ENCODE measurements at regions not wholly inside any gene's neighbourhood (a gene's known extent, or its start where the extent isn't known, plus 50 kb on each side); places are given as distances from the start of the nearest gene placed in this dataset.

DNA sequence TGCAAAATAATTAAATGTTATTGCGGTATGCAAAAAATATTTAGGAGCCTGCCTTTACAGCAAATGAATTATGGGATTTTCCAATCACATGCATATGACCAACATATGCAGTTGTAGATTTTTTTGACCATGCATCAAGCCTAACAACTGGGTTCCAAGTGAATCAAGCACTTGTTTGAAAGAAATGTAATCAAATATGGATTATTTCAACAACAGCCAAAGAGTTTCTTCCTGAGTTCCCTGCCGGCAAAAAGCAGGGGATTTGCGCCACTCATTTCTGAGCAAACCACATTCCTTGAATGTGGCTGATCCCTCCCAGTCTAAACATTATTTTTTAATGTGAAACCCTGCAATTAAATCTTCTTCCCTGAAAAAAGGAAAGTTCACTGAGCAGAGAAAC lies 100.1 kb upstream of the ADTRP start:
- H3K36me3 ChIP-seq, result no peaks in the 10 kb centered on the region
- no peak for DNase-seq
- no peaks in the 10 kb centered on the region for H3K9me3 ChIP-seq
- no peak overlapping the region for H3K27ac ChIP-seq
- TF ChIP-seq, protein P1, sequence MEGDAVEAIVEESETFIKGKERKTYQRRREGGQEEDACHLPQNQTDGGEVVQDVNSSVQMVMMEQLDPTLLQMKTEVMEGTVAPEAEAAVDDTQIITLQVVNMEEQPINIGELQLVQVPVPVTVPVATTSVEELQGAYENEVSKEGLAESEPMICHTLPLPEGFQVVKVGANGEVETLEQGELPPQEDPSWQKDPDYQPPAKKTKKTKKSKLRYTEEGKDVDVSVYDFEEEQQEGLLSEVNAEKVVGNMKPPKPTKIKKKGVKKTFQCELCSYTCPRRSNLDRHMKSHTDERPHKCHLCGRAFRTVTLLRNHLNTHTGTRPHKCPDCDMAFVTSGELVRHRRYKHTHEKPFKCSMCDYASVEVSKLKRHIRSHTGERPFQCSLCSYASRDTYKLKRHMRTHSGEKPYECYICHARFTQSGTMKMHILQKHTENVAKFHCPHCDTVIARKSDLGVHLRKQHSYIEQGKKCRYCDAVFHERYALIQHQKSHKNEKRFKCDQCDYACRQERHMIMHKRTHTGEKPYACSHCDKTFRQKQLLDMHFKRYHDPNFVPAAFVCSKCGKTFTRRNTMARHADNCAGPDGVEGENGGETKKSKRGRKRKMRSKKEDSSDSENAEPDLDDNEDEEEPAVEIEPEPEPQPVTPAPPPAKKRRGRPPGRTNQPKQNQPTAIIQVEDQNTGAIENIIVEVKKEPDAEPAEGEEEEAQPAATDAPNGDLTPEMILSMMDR (IDR thresholded peaks at IDR 0.05), result no peak
- TF ChIP-seq POLR2A (IDR thresholded peaks at IDR 0.05), result no peak
- H3K4me1 ChIP-seq, result no peaks in the 10 kb centered on the region
- no peak overlapping the region for H3K4me3 ChIP-seq
- intact Hi-C loops (cut with DNase I; ENCODE audit: low total_unique reads), result no loop called here
- H3K27me3 ChIP-seq, result no peaks in the 10 kb centered on the region

DNA sequence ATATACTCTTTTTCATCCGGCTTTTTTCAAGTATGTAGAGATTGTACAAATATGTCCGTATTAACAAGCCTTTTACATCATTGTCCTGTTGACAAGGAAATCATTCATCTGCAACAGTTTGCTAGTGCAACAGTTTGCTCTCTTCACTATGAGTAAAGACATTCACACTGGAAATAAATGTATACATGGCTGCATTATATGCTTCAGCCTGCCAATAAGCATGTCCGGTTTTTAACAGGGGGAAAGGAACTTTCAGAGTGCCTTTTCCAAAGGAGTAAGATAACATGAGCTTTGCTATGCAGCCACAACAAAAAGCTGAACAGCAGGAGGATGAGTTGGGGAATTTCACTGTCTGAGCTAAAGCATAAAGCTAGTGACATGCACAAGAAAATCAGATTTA lies 99.4 kb upstream of the ADTRP start:
- no peak for DNase-seq
- intact Hi-C loops (cut with DNase I; ENCODE audit: low total_unique reads), result no loop called here
- H3K4me3 ChIP-seq, result no peak overlapping the region
- H3K36me3 ChIP-seq, result no peaks in the 10 kb centered on the region
- no peak overlapping the region for H3K27ac ChIP-seq
- H3K4me1 ChIP-seq, result no peaks in the 10 kb centered on the region
- H3K9me3 ChIP-seq, result no peaks in the 10 kb centered on the region
- TF ChIP-seq POLR2A (IDR thresholded peaks at IDR 0.05), result no peak
- TF ChIP-seq, protein P1 (IDR thresholded peaks at IDR 0.05), result no peak
- peaks cover 0 to under 1% of the 10 kb centered on the region in 2 donors for H3K27me3 ChIP-seq

DNA sequence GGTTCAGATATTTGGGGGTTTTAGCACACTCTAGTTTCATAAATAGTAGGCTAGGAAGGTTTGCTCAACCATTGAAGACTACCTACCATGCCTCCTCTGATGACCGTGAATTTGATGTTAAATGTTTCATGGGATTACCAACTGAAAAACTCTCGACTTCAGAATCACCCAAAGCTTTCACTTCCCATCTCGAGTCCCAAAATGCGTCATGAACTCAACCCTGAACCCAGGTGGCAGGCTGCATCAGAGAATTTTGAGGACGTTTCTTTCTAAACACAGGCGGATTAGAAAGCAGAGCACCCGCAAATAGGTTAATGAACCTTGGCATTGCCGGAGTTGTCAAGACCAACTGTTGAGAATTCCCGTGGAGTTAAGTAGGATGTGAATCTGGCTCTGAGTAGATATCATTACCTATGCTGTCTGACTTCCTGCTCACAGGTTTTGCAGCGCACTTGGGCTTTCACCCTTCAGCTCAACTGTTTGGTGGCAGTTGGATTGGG lies 98.4 kb upstream of the ADTRP start:
- H3K27me3 ChIP-seq, result peaks cover 0 to 6% of the 10 kb centered on the region in 2 donors
- TF ChIP-seq, protein P1 (IDR thresholded peaks at IDR 0.05), result no peak
- TF ChIP-seq POLR2A (IDR thresholded peaks at IDR 0.05), result no peak
- H3K36me3 ChIP-seq, result no peaks in the 10 kb centered on the region
- H3K9me3 ChIP-seq, result no peaks in the 10 kb centered on the region
- intact Hi-C loops (cut with DNase I; ENCODE audit: low total_unique reads), result no loop called here
- no peak overlapping the region for H3K27ac ChIP-seq
- H3K4me3 ChIP-seq, result no peak overlapping the region
- H3K4me1 ChIP-seq, result no peaks in the 10 kb centered on the region
- DNase-seq, result no peak

DNA sequence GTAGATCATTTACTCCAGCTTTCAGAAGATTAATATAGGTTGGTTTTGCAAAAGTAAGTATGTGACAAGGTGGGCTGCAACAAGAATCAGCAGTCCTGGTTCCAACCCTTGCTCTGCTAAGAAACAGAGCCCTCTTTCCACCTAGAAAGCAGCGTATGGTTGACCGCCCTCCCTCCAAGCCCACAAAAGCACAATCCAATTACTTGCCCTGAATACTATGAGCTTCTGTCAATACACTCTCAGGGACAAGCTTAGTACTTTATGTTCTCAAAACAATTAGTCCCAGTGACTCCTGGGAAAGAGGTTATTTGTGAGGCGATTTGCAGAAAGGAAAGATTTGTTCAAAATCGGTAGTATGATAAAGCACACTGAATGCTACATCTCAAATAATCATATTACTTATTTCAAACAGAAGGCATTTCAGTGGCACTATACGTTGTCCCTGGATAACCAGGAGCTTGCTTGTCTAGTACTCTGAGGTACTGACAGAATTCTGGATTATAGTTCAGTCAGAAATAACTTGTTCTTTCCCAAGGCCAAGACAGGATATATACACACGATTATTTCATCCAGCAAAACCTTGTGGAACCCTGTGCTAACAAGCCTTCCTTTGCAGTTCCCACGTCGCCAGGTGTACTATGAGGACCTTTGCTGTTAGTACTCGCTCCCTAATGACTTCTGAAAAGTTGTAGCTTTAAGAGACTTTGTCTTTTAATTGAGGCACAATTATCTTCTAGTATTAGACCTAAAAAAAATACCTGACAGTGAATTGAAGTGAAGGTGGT lies 96.9 kb upstream of the ADTRP start:
- TF ChIP-seq POLR2A (IDR thresholded peaks at IDR 0.05), result no peak
- TF ChIP-seq, protein P1 (IDR thresholded peaks at IDR 0.05), result no peak
- DNase-seq, result no peak
- Histone ChIP-seq H3K9me3 (no peaks in the 10 kb centered on the region), H3K27me3 (peaks cover 0 to 6% of the 10 kb centered on the region in 2 donors), H3K4me1 (no peaks in the 10 kb centered on the region), H3K36me3 (no peaks in the 10 kb centered on the region), H3K4me3 (no peak overlapping the region), H3K27ac (no peak overlapping the region)
- intact Hi-C loops (cut with DNase I; ENCODE audit: low total_unique reads), result no loop called here

DNA sequence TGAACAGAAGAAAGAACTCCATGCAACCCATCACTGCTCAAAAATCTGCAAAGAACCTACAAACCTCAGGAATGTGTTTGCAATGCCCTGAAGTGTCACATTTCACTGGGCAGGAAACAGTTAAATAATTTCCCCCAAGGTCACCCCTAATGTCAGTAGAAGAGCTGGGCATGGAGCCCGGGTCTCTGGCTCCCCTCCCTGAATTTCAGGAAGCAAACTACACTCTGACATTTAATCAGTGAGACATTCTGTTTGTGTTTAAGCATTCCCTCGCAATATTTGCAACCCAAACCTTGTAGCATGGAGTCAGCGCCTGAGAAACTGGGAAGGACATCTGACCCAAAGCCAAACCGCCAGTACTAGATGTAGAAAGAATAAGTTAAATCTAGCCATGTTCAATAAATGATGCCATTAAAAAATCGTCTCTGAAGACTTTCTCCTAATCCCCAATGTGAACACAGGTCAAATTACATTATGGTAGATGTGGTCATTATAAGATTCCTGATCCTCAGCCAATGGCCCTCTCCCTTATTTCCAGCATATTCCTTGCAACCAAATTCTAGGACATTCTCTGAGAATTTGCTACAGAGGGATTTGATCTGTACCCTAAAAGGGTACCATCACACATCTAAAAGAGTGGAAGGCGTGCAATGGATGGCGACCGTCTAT lies 91.2 kb upstream of the ADTRP start:
- Histone ChIP-seq H3K36me3 (no peaks in the 10 kb centered on the region), H3K4me1 (no peaks in the 10 kb centered on the region), H3K27me3 (peaks cover 0 to 6% of the 10 kb centered on the region in 2 donors), H3K9me3 (no peaks in the 10 kb centered on the region), H3K4me3 (no peak overlapping the region), H3K27ac (no peak overlapping the region)
- TF ChIP-seq, protein P1 (IDR thresholded peaks at IDR 0.05), result no peak
- TF ChIP-seq POLR2A (IDR thresholded peaks at IDR 0.05), result no peak
- intact Hi-C loops (cut with DNase I; ENCODE audit: low total_unique reads), result no loop called here
- no peak for DNase-seq
